H1 (cell line): ENCODE measurements at regions not wholly inside any gene's neighbourhood (a gene's known extent, or its start where the extent isn't known, plus 50 kb on each side); places are given as distances from the start of the nearest gene placed in this dataset.

Experiments
- CTCF ChIA-PET: fragments of 300-600 bp; sonication (Branson Sonifier 250); formaldehyde crosslinking; loops from one replicate; lab custom pipeline; 2021; ENCODE audit not compliant: partially characterized antibody; lab: Charles Lee
- POLR2A ChIA-PET: fragments of 300-600 bp; sonication (Branson Sonifier 250); formaldehyde crosslinking; loops from one replicate; lab custom pipeline; 2021; ENCODE audit warnings: inconsistent platforms; ENCODE audit not compliant: partially characterized antibody; lab: Charles Lee
- DNase-seq, 2 experiments: peaks; one replicate each; pipeline versions ENCODE4 v3.0.0 to v3.0.0-alpha.2; 2010 to 2022; ENCODE audit warnings: low spot score in 2 of 2, low read depth in 1 of 2, mixed read lengths in 1 of 2
- FAIRE-seq: peaks from 2 replicates; lab custom pipeline; 2011; peaks lifted over from hg19 to GRCh38; lab: Jason Lieb, UNC
- H2AFZ ChIP-seq: 2 replicates; pipeline ENCODE4 v1.8.1; 2012; ENCODE audit warnings: low read length, inconsistent platforms
- H2AK5ac ChIP-seq: 2 replicates; pipeline ENCODE4 v1.6.1; 2013; ENCODE audit warnings: low read depth, low read length
- H2BK120ac ChIP-seq: replicated peaks from 2 replicates; pipeline ENCODE3; 2013; ENCODE audit warnings: low read depth, low read length, inconsistent platforms
- H2BK12ac ChIP-seq: 2 replicates; pipeline ENCODE4 v1.6.1; 2013; ENCODE audit warnings: low read depth, low read length
- H2BK15ac ChIP-seq: 2 replicates; pipeline ENCODE4 v1.6.1; 2013; ENCODE audit warnings: low read length
- H2BK20ac ChIP-seq: 2 replicates; pipeline ENCODE4 v1.6.1; 2013; ENCODE audit warnings: low read length
- H2BK5ac ChIP-seq: 2 replicates; pipeline ENCODE4 v1.6.1; 2013; ENCODE audit warnings: low read depth, low read length
- H3K14ac ChIP-seq: 2 replicates; pipeline ENCODE4 v1.6.1; 2013; ENCODE audit warnings: inconsistent platforms; ENCODE audit not compliant: insufficient read length
- H3K18ac ChIP-seq: 2 replicates; pipeline ENCODE4 v1.6.1; 2013; ENCODE audit warnings: low read length; ENCODE audit errors: extremely low read depth
- H3K23ac ChIP-seq: 2 replicates; pipeline ENCODE4 v1.6.1; 2013; ENCODE audit warnings: inconsistent platforms; ENCODE audit not compliant: insufficient read length
- H3K23me2 ChIP-seq: 2 replicates; pipeline ENCODE4 v1.6.1; 2013; ENCODE audit warnings: low read depth, low read length
- H3K27ac ChIP-seq: 2 replicates; pipeline ENCODE4 v1.6.1; 2011; ENCODE audit warnings: low read depth, low read length, inconsistent platforms
- H3K27me3 ChIP-seq, 4 experiments: replicated peaks in 1 of 4; 1 replicate in 1 of 4; 2 replicates in 3 of 4; pipeline versions ENCODE4 v1.6.1 to v1.8.1; 2011 to 2013; ENCODE audit warnings: low read length in 3 of 4, mild to moderate bottlenecking in 3 of 4, inconsistent platforms in 2 of 4, mixed read lengths in 2 of 4, moderate library complexity in 1 of 4; ENCODE audit not compliant: control insufficient read depth in 3 of 4, insufficient read depth in 3 of 4; ENCODE audit errors: extremely low read depth in 1 of 4
- H3K36me3 ChIP-seq, 4 experiments: 2 replicates each; pipeline versions ENCODE4 v1.6.1 to v1.8.1; 2011 to 2013; ENCODE audit warnings: mild to moderate bottlenecking in 4 of 4, low read length in 3 of 4, moderate library complexity in 2 of 4, control low read depth in 1 of 4, inconsistent platforms in 1 of 4; ENCODE audit not compliant: insufficient read depth in 4 of 4, control insufficient read depth in 2 of 4
- H3K4ac ChIP-seq: replicated peaks from 2 replicates; pipeline ENCODE3; 2013; ENCODE audit warnings: low read length, low read depth, mixed read lengths, inconsistent platforms; ENCODE audit not compliant: insufficient read length
- H3K4me1 ChIP-seq, 4 experiments: replicated peaks in 1 of 4; 1 replicate in 1 of 4; 2 replicates in 3 of 4; pipeline versions ENCODE4 v1.6.1 to v1.8.1; 2011 to 2013; ENCODE audit warnings: low read length in 3 of 4, inconsistent platforms in 2 of 4, mixed read lengths in 1 of 4; ENCODE audit not compliant: insufficient read depth in 4 of 4, control insufficient read depth in 3 of 4
- H3K4me2 ChIP-seq, 2 experiments: 2 replicates each; pipeline versions ENCODE4 v1.6.1 to v1.8.1; 2011 to 2013; ENCODE audit warnings: low read depth in 2 of 2, low read length in 2 of 2, control low read depth in 1 of 2, inconsistent platforms in 1 of 2, mild to moderate bottlenecking in 1 of 2; ENCODE audit not compliant: insufficient read depth in 1 of 2
- H3K4me3 ChIP-seq, 4 experiments: fragments of 200-600, 300-600 bp in 1 of 4; sonication (generic), shearing (Covaris generic), sonication (Bioruptor Twin) in 1 of 4; 2 replicates each; pipeline versions ENCODE4 v1.5.1 to v1.8.1; 2011 to 2016; ENCODE audit warnings: low read length in 4 of 4, low read depth in 3 of 4, control low read depth in 2 of 4, inconsistent platforms in 2 of 4, mild to moderate bottlenecking in 2 of 4, mixed read lengths in 1 of 4, moderate library complexity in 1 of 4; ENCODE audit not compliant: insufficient read depth in 2 of 4; ENCODE audit errors: extremely low read depth in 1 of 4
- H3K56ac ChIP-seq: replicated peaks from 2 replicates; pipeline ENCODE3; 2013; ENCODE audit warnings: low read depth, mild to moderate bottlenecking, mixed read lengths, low read length, inconsistent platforms; ENCODE audit not compliant: insufficient read length
- H3K79me1 ChIP-seq: 2 replicates; pipeline ENCODE4 v1.6.1; 2013; ENCODE audit warnings: low read depth, low read length, control low read depth
- H3K79me2 ChIP-seq, 2 experiments: 2 replicates each; pipeline versions ENCODE4 v1.6.1 to v1.8.1; 2012 to 2013; ENCODE audit warnings: low read length in 2 of 2, mild to moderate bottlenecking in 2 of 2, inconsistent platforms in 1 of 2; ENCODE audit not compliant: insufficient read depth in 2 of 2, control insufficient read depth in 1 of 2
- H3K9ac ChIP-seq, 4 experiments: replicated peaks in 1 of 4; 1 replicate in 1 of 4; 2 replicates in 3 of 4; pipeline versions ENCODE4 v1.6.1 to v1.8.1; 2011 to 2013; ENCODE audit warnings: low read depth in 3 of 4, low read length in 3 of 4, control low read depth in 2 of 4, mild to moderate bottlenecking in 2 of 4, moderate library complexity in 2 of 4, inconsistent platforms in 1 of 4; ENCODE audit errors: extremely low read depth in 1 of 4
- H3K9me3 ChIP-seq, 2 experiments: 2 replicates each; pipeline versions ENCODE4 v1.6.1 to v1.8.1; 2012 to 2013; ENCODE audit warnings: mild to moderate bottlenecking in 2 of 2, moderate library complexity in 2 of 2, control low read depth in 1 of 2, inconsistent platforms in 1 of 2, low read depth in 1 of 2, low read length in 1 of 2, mixed read lengths in 1 of 2; ENCODE audit not compliant: insufficient read depth in 2 of 2
- H4K20me1 ChIP-seq, 2 experiments: replicated peaks in 1 of 2; 2 replicates each; pipeline versions ENCODE3 to v1.8.1; 2011 to 2013; ENCODE audit warnings: inconsistent platforms in 2 of 2, low read length in 2 of 2, mild to moderate bottlenecking in 1 of 2; ENCODE audit not compliant: insufficient read depth in 2 of 2, control insufficient read depth in 1 of 2
- H4K5ac ChIP-seq: 2 replicates; pipeline ENCODE4 v1.6.1; 2013; ENCODE audit warnings: low read length, low read depth, mixed read lengths, inconsistent platforms; ENCODE audit not compliant: insufficient read length
- H4K8ac ChIP-seq: 2 replicates; pipeline ENCODE4 v1.8.0; 2013; ENCODE audit warnings: mild to moderate bottlenecking, moderate library complexity, low read length, inconsistent platforms; ENCODE audit not compliant: insufficient read depth; ENCODE audit errors: extremely low read depth
- H4K91ac ChIP-seq: replicated peaks from 2 replicates; pipeline ENCODE3; 2013; ENCODE audit warnings: low read length, mixed read lengths, inconsistent platforms; ENCODE audit not compliant: insufficient read length
- CHD2 ChIP-seq: IDR thresholded peaks from 2 replicates; pipeline ENCODE4 v1.6.1; 2012; ENCODE audit warnings: low read length, improper control_type of control experiment
- FOSL1 ChIP-seq: IDR thresholded peaks from 2 replicates; pipeline ENCODE4 v1.6.1; 2011; ENCODE audit warnings: mild to moderate bottlenecking, low read depth, low read length, moderate library complexity; ENCODE audit not compliant: insufficient read depth
- JUN ChIP-seq: IDR thresholded peaks from 2 replicates; pipeline ENCODE4 v1.6.1; 2011; ENCODE audit warnings: low read depth, mild to moderate bottlenecking, improper control_type of control experiment, low read length
- JUND ChIP-seq: IDR thresholded peaks from 2 replicates; pipeline ENCODE4 v1.6.1; 2011; ENCODE audit warnings: mild to moderate bottlenecking, improper control_type of control experiment, low read length
- KDM4A ChIP-seq: IDR thresholded peaks from one replicate; pipeline ENCODE4 v1.7.1; 2012; ENCODE audit warnings: low read depth, mild to moderate bottlenecking, moderate library complexity, low read length, inconsistent platforms; ENCODE audit not compliant: severe bottlenecking
- KDM5A ChIP-seq: fragments of 200-600 bp; IDR thresholded peaks from 2 replicates; pipeline ENCODE4 v1.7.1; 2012; ENCODE audit warnings: mild to moderate bottlenecking, low read length, inconsistent platforms, mixed read lengths
- SIN3A ChIP-seq, 2 experiments: IDR thresholded peaks in 1 of 2; conservative IDR thresholded peaks in 1 of 2; 2 replicates each; pipeline ENCODE4 v1.6.1; 2011 to 2012; ENCODE audit warnings: low read length in 2 of 2, improper control_type of control experiment in 1 of 2, low read depth in 1 of 2, mild to moderate bottlenecking in 1 of 2
- SP1 ChIP-seq: IDR thresholded peaks from 2 replicates; pipeline ENCODE4 v1.6.1; 2011; ENCODE audit warnings: low read depth, low read length
- SRF ChIP-seq: IDR thresholded peaks from 2 replicates; pipeline ENCODE4 v1.6.1; 2011; ENCODE audit warnings: mild to moderate bottlenecking, low read depth, low read length, moderate library complexity
- TCF12 ChIP-seq: IDR thresholded peaks from 2 replicates; pipeline ENCODE4 v1.6.1; 2011; ENCODE audit warnings: low read depth, mild to moderate bottlenecking, low read length
- YY1 ChIP-seq: IDR thresholded peaks from 2 replicates; pipeline ENCODE4 v1.6.1; 2011; ENCODE audit warnings: low read depth, mild to moderate bottlenecking, low read length
- WGBS, 2 experiments: shearing (Covaris generic) in 1 of 2; methylation state at CpG; one replicate each; pipeline versions ENCODE4 v1.1.6 to v1.1.7; 2013 to 2015; ENCODE audit warnings: low lambda C conversion rate in 2 of 2, mixed read lengths in 2 of 2, inconsistent platforms in 1 of 2, low coverage in 1 of 2, missing lambda C conversion rate in 1 of 2; ENCODE audit not compliant: insufficient replicate concordance in 2 of 2, insufficient coverage in 1 of 2, insufficient read length in 1 of 2; ENCODE audit errors: extremely low coverage in 1 of 2, missing lambda C conversion rate in 1 of 2; 5-methylcytosine and 5-hydroxymethylcytosine counted together

DNA sequence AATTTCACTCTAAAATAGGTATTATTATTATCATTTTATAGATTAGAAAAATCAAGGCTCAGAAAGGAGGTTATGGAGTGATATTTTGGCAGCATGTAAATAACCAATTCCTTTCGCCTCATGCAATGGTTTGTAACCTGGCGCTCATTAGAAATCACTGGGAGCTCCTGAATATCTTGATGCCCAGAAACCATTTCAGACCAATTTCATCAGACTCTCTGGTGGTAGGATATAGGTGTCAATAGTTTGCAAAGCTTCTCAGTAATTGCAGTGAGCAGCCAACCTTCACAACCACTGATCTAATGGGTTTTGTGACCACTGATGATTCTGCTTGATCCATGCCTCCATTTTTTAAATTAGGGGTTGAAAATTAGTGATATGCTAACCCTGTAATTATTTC lies 57.8 kb upstream of the ZC3H12C start:
- Histone ChIP-seq H2BK5ac (no peak overlapping the region), H2BK120ac (no peak overlapping the region), H3K79me2 (no peaks in the 10 kb centered on the region), H3K4me1 (no peaks in the 10 kb centered on the region), H3K9me3 (no peaks in the 10 kb centered on the region), H4K20me1 (peaks cover 0 to 1% of the 10 kb centered on the region in 2 experiments), H3K27ac (no peak overlapping the region), H4K5ac (no peak overlapping the region), H3K18ac (no peak overlapping the region), H3K23me2 (no peaks in the 10 kb centered on the region), H4K8ac (no peak overlapping the region), H3K4me2 (no peak overlapping the region), H3K23ac (no peak overlapping the region), H2BK15ac (no peak overlapping the region), H3K4me3 (no peak overlapping the region), H3K27me3 (peaks cover 0 to 1% (median 0%) of the 10 kb centered on the region in 4 experiments; a peak in 1 of 7 replicates), H3K9ac (no peak overlapping the region), H3K14ac (no peak overlapping the region), H3K36me3 (no peaks in the 10 kb centered on the region), H3K79me1 (no peaks in the 10 kb centered on the region), H2BK20ac (no peak overlapping the region), H3K56ac (no peak overlapping the region), H2BK12ac (no peak overlapping the region), H2AFZ (no peak overlapping the region), H3K4ac (no peak overlapping the region), H4K91ac (no peak overlapping the region), H2AK5ac (no peak overlapping the region)
- ChIA-PET POLR2A (no interaction called here), CTCF (interaction anchor here (0.6 kb wide), 1 partner anchor 34 kb away, joined by 4 read pairs; no protein-coding TSS in a partner anchor)
- TF ChIP-seq SP1, result no peak
- no peak for TF ChIP-seq JUND
- no peak for TF ChIP-seq JUN
- TF ChIP-seq SRF, result no peak
- no peak for TF ChIP-seq CHD2
- no peak for TF ChIP-seq KDM4A
- no peak for TF ChIP-seq YY1
- TF ChIP-seq TCF12, result no peak
- TF ChIP-seq KDM5A, result no peak
- TF ChIP-seq SIN3A (conservative IDR thresholded peaks at IDR 0.05 in 1 of 2, IDR thresholded peaks at IDR 0.05 in 1 of 2; ENCODE audit: low read depth in 1 of 2, low read length in 2 of 2), result no peak
- no peak for TF ChIP-seq FOSL1
- DNase-seq, result no peak
- 71% methylated on average over 2 of the region's 2 CpGs; no CpG with 5 or more reads in 1 of the 2 experiments for WGBS, 2 experiments
- FAIRE-seq, result no peak
